H1 (cell line): ENCODE measurements at regions not wholly inside any gene's neighbourhood (a gene's known extent, or its start where the extent isn't known, plus 50 kb on each side); places are given as distances from the start of the nearest gene placed in this dataset.

ENCODE experiments used
- CTCF ChIA-PET: fragments of 300-600 bp; sonication (Branson Sonifier 250); formaldehyde crosslinking; loops from one replicate; lab custom pipeline; 2021; ENCODE audit not compliant: partially characterized antibody; lab: Charles Lee
- POLR2A ChIA-PET: fragments of 300-600 bp; sonication (Branson Sonifier 250); formaldehyde crosslinking; loops from one replicate; lab custom pipeline; 2021; ENCODE audit warnings: inconsistent platforms; ENCODE audit not compliant: partially characterized antibody; lab: Charles Lee
- DNase-seq, 2 experiments: peaks; one replicate each; pipeline versions ENCODE4 v3.0.0 to v3.0.0-alpha.2; 2010 to 2022; ENCODE audit warnings: low spot score in 2 of 2, low read depth in 1 of 2, mixed read lengths in 1 of 2
- FAIRE-seq: peaks from 2 replicates; lab custom pipeline; 2011; peaks lifted over from hg19 to GRCh38; lab: Jason Lieb, UNC
- H2AFZ ChIP-seq: 2 replicates; pipeline ENCODE4 v1.8.1; 2012; ENCODE audit warnings: low read length, inconsistent platforms
- H2AK5ac ChIP-seq: 2 replicates; pipeline ENCODE4 v1.6.1; 2013; ENCODE audit warnings: low read depth, low read length
- H2BK120ac ChIP-seq: replicated peaks from 2 replicates; pipeline ENCODE3; 2013; ENCODE audit warnings: low read depth, low read length, inconsistent platforms
- H2BK12ac ChIP-seq: 2 replicates; pipeline ENCODE4 v1.6.1; 2013; ENCODE audit warnings: low read depth, low read length
- H2BK15ac ChIP-seq: 2 replicates; pipeline ENCODE4 v1.6.1; 2013; ENCODE audit warnings: low read length
- H2BK20ac ChIP-seq: 2 replicates; pipeline ENCODE4 v1.6.1; 2013; ENCODE audit warnings: low read length
- H2BK5ac ChIP-seq: 2 replicates; pipeline ENCODE4 v1.6.1; 2013; ENCODE audit warnings: low read depth, low read length
- H3K14ac ChIP-seq: 2 replicates; pipeline ENCODE4 v1.6.1; 2013; ENCODE audit warnings: inconsistent platforms; ENCODE audit not compliant: insufficient read length
- H3K18ac ChIP-seq: 2 replicates; pipeline ENCODE4 v1.6.1; 2013; ENCODE audit warnings: low read length; ENCODE audit errors: extremely low read depth
- H3K23ac ChIP-seq: 2 replicates; pipeline ENCODE4 v1.6.1; 2013; ENCODE audit warnings: inconsistent platforms; ENCODE audit not compliant: insufficient read length
- H3K23me2 ChIP-seq: 2 replicates; pipeline ENCODE4 v1.6.1; 2013; ENCODE audit warnings: low read depth, low read length
- H3K27ac ChIP-seq: 2 replicates; pipeline ENCODE4 v1.6.1; 2011; ENCODE audit warnings: low read depth, low read length, inconsistent platforms
- H3K27me3 ChIP-seq, 4 experiments: replicated peaks in 1 of 4; 1 replicate in 1 of 4; 2 replicates in 3 of 4; pipeline versions ENCODE4 v1.6.1 to v1.8.1; 2011 to 2013; ENCODE audit warnings: low read length in 3 of 4, mild to moderate bottlenecking in 3 of 4, inconsistent platforms in 2 of 4, mixed read lengths in 2 of 4, moderate library complexity in 1 of 4; ENCODE audit not compliant: control insufficient read depth in 3 of 4, insufficient read depth in 3 of 4; ENCODE audit errors: extremely low read depth in 1 of 4
- H3K36me3 ChIP-seq, 4 experiments: 2 replicates each; pipeline versions ENCODE4 v1.6.1 to v1.8.1; 2011 to 2013; ENCODE audit warnings: mild to moderate bottlenecking in 4 of 4, low read length in 3 of 4, moderate library complexity in 2 of 4, control low read depth in 1 of 4, inconsistent platforms in 1 of 4; ENCODE audit not compliant: insufficient read depth in 4 of 4, control insufficient read depth in 2 of 4
- H3K4ac ChIP-seq: replicated peaks from 2 replicates; pipeline ENCODE3; 2013; ENCODE audit warnings: low read length, low read depth, mixed read lengths, inconsistent platforms; ENCODE audit not compliant: insufficient read length
- H3K4me1 ChIP-seq, 4 experiments: replicated peaks in 1 of 4; 1 replicate in 1 of 4; 2 replicates in 3 of 4; pipeline versions ENCODE4 v1.6.1 to v1.8.1; 2011 to 2013; ENCODE audit warnings: low read length in 3 of 4, inconsistent platforms in 2 of 4, mixed read lengths in 1 of 4; ENCODE audit not compliant: insufficient read depth in 4 of 4, control insufficient read depth in 3 of 4
- H3K4me2 ChIP-seq, 2 experiments: 2 replicates each; pipeline versions ENCODE4 v1.6.1 to v1.8.1; 2011 to 2013; ENCODE audit warnings: low read depth in 2 of 2, low read length in 2 of 2, control low read depth in 1 of 2, inconsistent platforms in 1 of 2, mild to moderate bottlenecking in 1 of 2; ENCODE audit not compliant: insufficient read depth in 1 of 2
- H3K4me3 ChIP-seq, 4 experiments: fragments of 200-600, 300-600 bp in 1 of 4; sonication (generic), shearing (Covaris generic), sonication (Bioruptor Twin) in 1 of 4; 2 replicates each; pipeline versions ENCODE4 v1.5.1 to v1.8.1; 2011 to 2016; ENCODE audit warnings: low read length in 4 of 4, low read depth in 3 of 4, control low read depth in 2 of 4, inconsistent platforms in 2 of 4, mild to moderate bottlenecking in 2 of 4, mixed read lengths in 1 of 4, moderate library complexity in 1 of 4; ENCODE audit not compliant: insufficient read depth in 2 of 4; ENCODE audit errors: extremely low read depth in 1 of 4
- H3K56ac ChIP-seq: replicated peaks from 2 replicates; pipeline ENCODE3; 2013; ENCODE audit warnings: low read depth, mild to moderate bottlenecking, mixed read lengths, low read length, inconsistent platforms; ENCODE audit not compliant: insufficient read length
- H3K79me1 ChIP-seq: 2 replicates; pipeline ENCODE4 v1.6.1; 2013; ENCODE audit warnings: low read depth, low read length, control low read depth
- H3K79me2 ChIP-seq, 2 experiments: 2 replicates each; pipeline versions ENCODE4 v1.6.1 to v1.8.1; 2012 to 2013; ENCODE audit warnings: low read length in 2 of 2, mild to moderate bottlenecking in 2 of 2, inconsistent platforms in 1 of 2; ENCODE audit not compliant: insufficient read depth in 2 of 2, control insufficient read depth in 1 of 2
- H3K9ac ChIP-seq, 4 experiments: replicated peaks in 1 of 4; 1 replicate in 1 of 4; 2 replicates in 3 of 4; pipeline versions ENCODE4 v1.6.1 to v1.8.1; 2011 to 2013; ENCODE audit warnings: low read depth in 3 of 4, low read length in 3 of 4, control low read depth in 2 of 4, mild to moderate bottlenecking in 2 of 4, moderate library complexity in 2 of 4, inconsistent platforms in 1 of 4; ENCODE audit errors: extremely low read depth in 1 of 4
- H3K9me3 ChIP-seq, 2 experiments: 2 replicates each; pipeline versions ENCODE4 v1.6.1 to v1.8.1; 2012 to 2013; ENCODE audit warnings: mild to moderate bottlenecking in 2 of 2, moderate library complexity in 2 of 2, control low read depth in 1 of 2, inconsistent platforms in 1 of 2, low read depth in 1 of 2, low read length in 1 of 2, mixed read lengths in 1 of 2; ENCODE audit not compliant: insufficient read depth in 2 of 2
- H4K20me1 ChIP-seq, 2 experiments: replicated peaks in 1 of 2; 2 replicates each; pipeline versions ENCODE3 to v1.8.1; 2011 to 2013; ENCODE audit warnings: inconsistent platforms in 2 of 2, low read length in 2 of 2, mild to moderate bottlenecking in 1 of 2; ENCODE audit not compliant: insufficient read depth in 2 of 2, control insufficient read depth in 1 of 2
- H4K5ac ChIP-seq: 2 replicates; pipeline ENCODE4 v1.6.1; 2013; ENCODE audit warnings: low read length, low read depth, mixed read lengths, inconsistent platforms; ENCODE audit not compliant: insufficient read length
- H4K8ac ChIP-seq: 2 replicates; pipeline ENCODE4 v1.8.0; 2013; ENCODE audit warnings: mild to moderate bottlenecking, moderate library complexity, low read length, inconsistent platforms; ENCODE audit not compliant: insufficient read depth; ENCODE audit errors: extremely low read depth
- H4K91ac ChIP-seq: replicated peaks from 2 replicates; pipeline ENCODE3; 2013; ENCODE audit warnings: low read length, mixed read lengths, inconsistent platforms; ENCODE audit not compliant: insufficient read length
- CBX8 ChIP-seq: fragments of 300-800, 300-1000 bp; sonication (generic); IDR thresholded peaks from 2 replicates; pipeline ENCODE4 v1.7.1; 2016; ENCODE audit warnings: low read depth, low read length, borderline replicate concordance
- CHD1 ChIP-seq: IDR thresholded peaks from 2 replicates; pipeline ENCODE4 v1.6.1; 2012; ENCODE audit warnings: low read depth, low read length, improper control_type of control experiment
- GABPA ChIP-seq: IDR thresholded peaks from 2 replicates; pipeline ENCODE4 v1.6.1; 2011; ENCODE audit warnings: mild to moderate bottlenecking, low read length, moderate library complexity, borderline replicate concordance; ENCODE audit not compliant: insufficient read depth
- HDAC2 ChIP-seq, 2 experiments: fragments of 300-600 bp in 1 of 2; sonication (generic) in 1 of 2; IDR thresholded peaks; 2 replicates each; pipeline ENCODE4 v1.6.1; 2011 to 2012; ENCODE audit warnings: low read depth in 2 of 2, low read length in 2 of 2, mild to moderate bottlenecking in 2 of 2, moderate library complexity in 2 of 2, borderline replicate concordance in 1 of 2, inconsistent platforms in 1 of 2
- MAFK ChIP-seq: IDR thresholded peaks from 2 replicates; pipeline ENCODE4 v1.6.1; 2012; ENCODE audit warnings: low read depth, mild to moderate bottlenecking, improper control_type of control experiment, low read length
- NANOG ChIP-seq: IDR thresholded peaks from 2 replicates; pipeline ENCODE4 v1.6.1; 2011; ENCODE audit warnings: low read length, low read depth, mild to moderate bottlenecking, inconsistent platforms; ENCODE audit not compliant: insufficient read depth, poor library complexity, severe bottlenecking
- RNF2 ChIP-seq: fragments of 200-900, 300-1000 bp; sonication (generic); IDR thresholded peaks from 2 replicates; pipeline ENCODE4 v1.7.1; 2016; ENCODE audit warnings: borderline replicate concordance, low read depth, mild to moderate bottlenecking, antibody characterized with exemption, low read length; ENCODE audit not compliant: poor library complexity, severe bottlenecking; ENCODE audit errors: missing control alignments
- SP2 ChIP-seq: IDR thresholded peaks from 2 replicates; pipeline ENCODE4 v1.6.1; 2012; ENCODE audit warnings: mild to moderate bottlenecking, low read length, inconsistent platforms
- SP4 ChIP-seq: IDR thresholded peaks from 2 replicates; pipeline ENCODE4 v1.6.1; 2012; ENCODE audit warnings: low read length, inconsistent platforms
- TCF12 ChIP-seq: IDR thresholded peaks from 2 replicates; pipeline ENCODE4 v1.6.1; 2011; ENCODE audit warnings: low read depth, mild to moderate bottlenecking, low read length
- WGBS, 2 experiments: shearing (Covaris generic) in 1 of 2; methylation state at CpG; one replicate each; pipeline versions ENCODE4 v1.1.6 to v1.1.7; 2013 to 2015; ENCODE audit warnings: low lambda C conversion rate in 2 of 2, mixed read lengths in 2 of 2, inconsistent platforms in 1 of 2, low coverage in 1 of 2, missing lambda C conversion rate in 1 of 2; ENCODE audit not compliant: insufficient replicate concordance in 2 of 2, insufficient coverage in 1 of 2, insufficient read length in 1 of 2; ENCODE audit errors: extremely low coverage in 1 of 2, missing lambda C conversion rate in 1 of 2; 5-methylcytosine and 5-hydroxymethylcytosine counted together
- TF ChIP-seq, protein P1 (sequence below): IDR thresholded peaks from 2 replicates; pipeline ENCODE4 v1.6.1; 2012; ENCODE audit warnings: inconsistent platforms

DNA sequence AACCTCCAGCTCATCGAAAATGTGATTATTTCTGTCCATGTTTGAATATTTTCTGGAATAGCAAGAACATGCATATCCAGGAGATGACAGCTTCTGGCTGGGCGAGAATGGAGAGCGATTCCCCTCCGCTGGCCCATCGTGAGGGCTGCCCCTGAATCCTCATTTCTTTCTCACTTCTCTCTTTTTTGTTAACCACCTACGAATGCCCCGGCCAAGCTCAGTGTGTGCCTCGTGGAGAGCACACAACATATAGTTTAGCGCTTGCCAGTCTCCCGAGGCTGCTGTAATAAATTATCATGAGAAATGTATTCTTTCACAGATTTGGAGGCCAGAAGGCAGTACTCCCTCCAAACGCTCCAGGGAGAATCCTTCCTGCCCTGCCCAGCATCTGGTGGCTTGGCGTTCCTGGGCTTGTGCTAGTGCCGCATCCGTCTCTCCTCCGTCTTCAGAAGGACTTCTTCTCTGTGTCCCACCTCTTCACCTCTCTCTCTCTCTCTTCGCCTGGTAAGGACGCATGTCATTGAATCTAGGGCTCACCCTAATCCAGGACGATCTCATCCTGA lies 1306.0 kb downstream of the TBC1D22A start:
- no peak overlapping the region for H2BK20ac ChIP-seq
- H4K20me1 ChIP-seq = no peaks in the 10 kb centered on the region
- no peak overlapping the region for H2BK15ac ChIP-seq
- H3K36me3 ChIP-seq = no peaks in the 10 kb centered on the region
- H3K27ac ChIP-seq = no peak overlapping the region
- no peak for TF ChIP-seq SP2
- TF ChIP-seq MAFK = no peak
- no peak for TF ChIP-seq GABPA
- TF ChIP-seq, protein P1, sequence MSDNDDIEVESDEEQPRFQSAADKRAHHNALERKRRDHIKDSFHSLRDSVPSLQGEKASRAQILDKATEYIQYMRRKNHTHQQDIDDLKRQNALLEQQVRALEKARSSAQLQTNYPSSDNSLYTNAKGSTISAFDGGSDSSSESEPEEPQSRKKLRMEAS = no peak
- no peak for TF ChIP-seq TCF12
- TF ChIP-seq CHD1 = no peak
- TF ChIP-seq HDAC2 (IDR thresholded peaks at IDR 0.05; ENCODE audit: borderline replicate concordance in 1 of 2, low read depth in 2 of 2, low read length in 2 of 2) = no peak
- no peak for TF ChIP-seq SP4
- no peak for TF ChIP-seq NANOG
- no peak for TF ChIP-seq CBX8
- TF ChIP-seq RNF2 = no peak
- WGBS, 2 experiments = 96% methylated on average over 18 of the region's 18 CpGs; no CpG with 5 or more reads in 1 of the 2 experiments
- H2AFZ ChIP-seq = no peak overlapping the region
- no peak overlapping the region for H3K9ac ChIP-seq
- no peak overlapping the region for H4K8ac ChIP-seq
- H3K79me1 ChIP-seq = no peaks in the 10 kb centered on the region
- no peak overlapping the region for H3K4me3 ChIP-seq
- no peak overlapping the region for H4K91ac ChIP-seq
- peak overlapping the region; percentile 53; the same call in 1 of the 2 replicates for H2BK12ac ChIP-seq
- no peak overlapping the region for H3K56ac ChIP-seq
- H2BK120ac ChIP-seq = no peak overlapping the region
- no peak overlapping the region for H2AK5ac ChIP-seq
- no peak overlapping the region for H2BK5ac ChIP-seq
- H3K23ac ChIP-seq = no peak overlapping the region
- ChIA-PET CTCF (interaction anchor here (1.8 kb wide), 1 partner anchor 16 kb away, joined by 4 read pairs; no protein-coding TSS in a partner anchor), POLR2A (no interaction called here)
- no peak overlapping the region for H3K4me2 ChIP-seq
- H4K5ac ChIP-seq = no peak overlapping the region
- H3K9me3 ChIP-seq = peaks cover 0 to 8% of the 10 kb centered on the region in 2 experiments; a peak in 1 of 4 replicates
- H3K14ac ChIP-seq = no peak overlapping the region
- H3K4ac ChIP-seq = no peak overlapping the region
- H3K18ac ChIP-seq = no peak overlapping the region
- no peak for FAIRE-seq
- DNase-seq = no peak
- no peaks in the 10 kb centered on the region; the same call in 1 of the 2 replicates for H3K23me2 ChIP-seq
- H3K79me2 ChIP-seq = no peaks in the 10 kb centered on the region
- no peaks in the 10 kb centered on the region for H3K27me3 ChIP-seq
- peaks cover 0 to 10% (median 5%) of the 10 kb centered on the region in 4 experiments; a peak in 4 of 7 replicates for H3K4me1 ChIP-seq
